Prostate gland (tissue), 2 donors: ENCODE measurements at regions not wholly inside any gene's neighbourhood (a gene's known extent, or its start where the extent isn't known, plus 50 kb on each side); places are given as distances from the start of the nearest gene placed in this dataset.
"Not testable (repeated sequence)": the region's sequence is repeated elsewhere in the genome, so short reads cannot be mapped to it uniquely, and the experiment has no call there.

Experiments
- DNase-seq: peaks from one replicate; pipeline ENCODE4 v3.0.0-alpha.2; 2019; ENCODE audit warnings: low spot score
- H3K27ac ChIP-seq, 2 donors: fragments of 200-600 bp; sonication (generic); 2 replicates each; pipeline ENCODE4 v1.5.1; 2017 to 2019
- H3K27me3 ChIP-seq: fragments of 200-600 bp; sonication (generic); replicated peaks from 2 replicates; pipeline ENCODE4 v1.5.1; 2019; ENCODE audit not compliant: insufficient read depth
- H3K36me3 ChIP-seq, 2 donors: fragments of 200-600 bp; sonication (generic); 1 replicate in 1 of 2; 2 replicates in 1 of 2; pipeline versions ENCODE4 v1.5.1 to v1.8.1; 2017 to 2019
- H3K4me1 ChIP-seq: fragments of 200-600 bp; sonication (generic); replicated peaks from 2 replicates; pipeline ENCODE4 v1.5.1; 2019
- H3K4me3 ChIP-seq, 2 donors: fragments of 200-600 bp; sonication (generic); 2 replicates each; pipeline ENCODE4 v1.5.1; 2017 to 2019
- H3K9me3 ChIP-seq: fragments of 200-600 bp; sonication (generic); 2 replicates; pipeline ENCODE4 v1.5.1; 2017
- POLR2A ChIP-seq: fragments of 450-650 bp; IDR thresholded peaks from one replicate; pipeline ENCODE4 v1.6.1; 2016; ENCODE audit warnings: antibody characterized with exemption, mild to moderate bottlenecking
- POLR2AphosphoS5 ChIP-seq: sonication (generic); formaldehyde crosslinking; IDR thresholded peaks from one replicate; pipeline ENCODE4 v1.6.1; 2017; ENCODE audit warnings: antibody characterized with exemption
- WGBS: methylation state at CpG from one replicate; pipeline ENCODE4 v1.1.5; 2018; 5-methylcytosine and 5-hydroxymethylcytosine counted together
- intact Hi-C: fragments of 100-400 bp; cut with DNase I; formaldehyde crosslinking; loops from one replicate; pipeline ENCODE4 v1.14.2; 2022
- TF ChIP-seq, protein P1 (sequence below), 4 experiments: fragments of 200-600 bp in 2 of 4; fragments of 450-650 bp in 2 of 4; sonication (generic) in 2 of 4; IDR thresholded peaks; 1 replicate in 3 of 4; 2 replicates in 1 of 4; pipeline ENCODE4 v1.5.1; 2016 to 2019; ENCODE audit warnings: antibody characterized with exemption in 4 of 4, mild to moderate bottlenecking in 2 of 4, moderate library complexity in 2 of 4

DNA sequence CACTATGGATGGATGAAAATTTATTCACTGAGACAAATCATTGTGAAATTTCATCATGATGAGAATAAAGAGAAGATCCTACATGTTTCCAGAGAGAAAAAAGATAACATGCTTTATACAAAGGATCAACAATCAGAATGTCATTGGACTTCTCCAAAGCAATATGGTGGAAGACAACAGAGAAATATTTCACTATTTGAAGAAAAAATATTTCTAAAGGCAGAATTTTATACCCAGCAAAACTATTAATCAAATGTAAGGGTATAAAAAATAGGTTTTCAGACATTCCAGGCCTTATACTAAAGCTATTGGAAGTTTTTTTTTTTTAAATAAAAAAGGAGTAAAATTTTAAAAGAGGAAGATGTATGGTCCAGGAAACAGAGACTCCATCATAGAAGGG is 100.6 kb upstream of the OLIG2 start:
- no peak for DNase-seq
- no peak overlapping the region for H3K27ac ChIP-seq
- TF ChIP-seq POLR2A (no peak), POLR2AphosphoS5 (no peak)
- TF ChIP-seq, protein P1, sequence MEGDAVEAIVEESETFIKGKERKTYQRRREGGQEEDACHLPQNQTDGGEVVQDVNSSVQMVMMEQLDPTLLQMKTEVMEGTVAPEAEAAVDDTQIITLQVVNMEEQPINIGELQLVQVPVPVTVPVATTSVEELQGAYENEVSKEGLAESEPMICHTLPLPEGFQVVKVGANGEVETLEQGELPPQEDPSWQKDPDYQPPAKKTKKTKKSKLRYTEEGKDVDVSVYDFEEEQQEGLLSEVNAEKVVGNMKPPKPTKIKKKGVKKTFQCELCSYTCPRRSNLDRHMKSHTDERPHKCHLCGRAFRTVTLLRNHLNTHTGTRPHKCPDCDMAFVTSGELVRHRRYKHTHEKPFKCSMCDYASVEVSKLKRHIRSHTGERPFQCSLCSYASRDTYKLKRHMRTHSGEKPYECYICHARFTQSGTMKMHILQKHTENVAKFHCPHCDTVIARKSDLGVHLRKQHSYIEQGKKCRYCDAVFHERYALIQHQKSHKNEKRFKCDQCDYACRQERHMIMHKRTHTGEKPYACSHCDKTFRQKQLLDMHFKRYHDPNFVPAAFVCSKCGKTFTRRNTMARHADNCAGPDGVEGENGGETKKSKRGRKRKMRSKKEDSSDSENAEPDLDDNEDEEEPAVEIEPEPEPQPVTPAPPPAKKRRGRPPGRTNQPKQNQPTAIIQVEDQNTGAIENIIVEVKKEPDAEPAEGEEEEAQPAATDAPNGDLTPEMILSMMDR (IDR thresholded peaks at IDR 0.05), result no peak
- H3K4me3 ChIP-seq, result no peak overlapping the region
- no peaks in the 10 kb centered on the region for H3K36me3 ChIP-seq
- intact Hi-C loops, result no loop called here
- H3K4me1 ChIP-seq, result no peaks in the 10 kb centered on the region
- H3K27me3 ChIP-seq, result no peaks in the 10 kb centered on the region
- H3K9me3 ChIP-seq, result no peaks in the 10 kb centered on the region

DNA sequence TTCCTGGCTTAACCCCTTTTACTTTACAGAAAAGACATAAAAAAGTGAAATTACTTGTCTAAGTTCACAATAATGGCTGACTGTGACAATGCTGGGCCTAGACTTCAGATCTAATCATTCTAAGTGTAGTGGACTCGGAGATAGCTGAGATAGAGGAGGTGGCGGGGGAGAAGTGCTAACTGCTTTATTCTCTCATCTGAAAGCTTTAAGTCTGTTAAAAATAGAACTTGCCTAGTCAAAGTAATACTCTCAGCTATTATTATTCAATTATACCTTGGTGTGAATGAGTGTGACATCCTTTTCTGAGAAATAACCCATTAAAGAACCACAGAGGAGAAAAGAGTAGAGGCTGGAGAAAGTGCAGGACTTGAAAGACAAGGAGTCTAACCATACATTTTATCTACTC is 96.1 kb upstream of the OLIG2 start:
- TF ChIP-seq, protein P1 (IDR thresholded peaks at IDR 0.05), result no peak
- TF ChIP-seq POLR2AphosphoS5 (no peak), POLR2A (no peak)
- no peaks in the 10 kb centered on the region for H3K4me1 ChIP-seq
- no peaks in the 10 kb centered on the region for H3K27me3 ChIP-seq
- no peaks in the 10 kb centered on the region for H3K36me3 ChIP-seq
- intact Hi-C loops, result no loop called here
- H3K4me3 ChIP-seq, result no peak overlapping the region
- H3K27ac ChIP-seq, result no peak overlapping the region
- 93% methylated on average over 2 of the region's 2 CpGs for WGBS
- no peaks in the 10 kb centered on the region for H3K9me3 ChIP-seq
- no peak for DNase-seq

DNA sequence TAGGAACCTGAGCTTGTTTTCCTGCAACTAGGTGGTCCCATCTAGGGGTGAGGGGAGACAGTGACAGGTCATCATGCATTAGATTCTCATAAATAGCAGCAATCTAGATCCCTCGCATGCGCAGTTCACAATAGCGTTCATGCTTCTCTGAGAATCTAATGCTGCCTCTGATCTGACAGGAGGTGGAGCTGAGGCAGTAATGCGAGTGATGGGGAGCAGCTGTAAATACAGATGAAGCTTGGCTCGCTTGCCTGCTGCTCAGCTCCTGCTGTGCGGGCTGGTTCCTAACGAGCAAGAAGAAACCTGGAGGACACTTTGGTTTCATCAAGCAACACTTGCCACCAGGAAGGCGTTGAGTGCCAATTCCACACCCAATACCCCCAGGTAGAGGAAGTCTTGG is 95.1 kb upstream of the OLIG2 start:
- no peak for DNase-seq
- TF ChIP-seq POLR2A (no peak), POLR2AphosphoS5 (no peak)
- TF ChIP-seq, protein P1 (IDR thresholded peaks at IDR 0.05), result no peak
- Histone ChIP-seq H3K27me3 (no peaks in the 10 kb centered on the region), H3K27ac (no peak overlapping the region), H3K9me3 (no peaks in the 10 kb centered on the region), H3K36me3 (no peaks in the 10 kb centered on the region), H3K4me3 (no peak overlapping the region), H3K4me1 (no peaks in the 10 kb centered on the region)
- 58% methylated on average over 8 of the region's 8 CpGs for WGBS
- intact Hi-C loops, result no loop called here

DNA sequence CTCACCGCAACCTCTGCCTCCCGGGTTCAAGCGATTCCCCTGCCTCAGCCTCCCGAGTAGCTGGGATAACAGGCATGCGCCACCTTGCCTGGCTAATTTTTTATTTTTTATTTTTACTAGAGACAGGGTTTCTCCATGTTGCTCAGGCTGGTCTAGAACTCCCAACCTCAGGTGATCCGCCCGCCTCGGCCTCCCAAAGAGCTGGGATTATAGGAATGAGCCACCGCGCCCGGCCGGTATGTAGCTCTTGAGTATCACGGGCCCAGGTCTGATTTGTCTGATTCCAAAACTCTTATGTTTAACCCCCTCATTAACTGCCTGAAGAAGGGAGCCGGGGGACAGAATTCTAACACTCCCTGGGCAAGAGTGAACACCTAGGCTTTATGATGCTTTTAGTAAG is 91.7 kb upstream of the OLIG2 start:
- H3K27ac ChIP-seq, H3K4me3 ChIP-seq, H3K9me3 ChIP-seq, H3K27me3 ChIP-seq, intact Hi-C loops, DNase-seq, H3K4me1 ChIP-seq, H3K36me3 ChIP-seq: not testable (repeated sequence)
- 94% methylated on average over 14 of the region's 14 CpGs for WGBS

DNA sequence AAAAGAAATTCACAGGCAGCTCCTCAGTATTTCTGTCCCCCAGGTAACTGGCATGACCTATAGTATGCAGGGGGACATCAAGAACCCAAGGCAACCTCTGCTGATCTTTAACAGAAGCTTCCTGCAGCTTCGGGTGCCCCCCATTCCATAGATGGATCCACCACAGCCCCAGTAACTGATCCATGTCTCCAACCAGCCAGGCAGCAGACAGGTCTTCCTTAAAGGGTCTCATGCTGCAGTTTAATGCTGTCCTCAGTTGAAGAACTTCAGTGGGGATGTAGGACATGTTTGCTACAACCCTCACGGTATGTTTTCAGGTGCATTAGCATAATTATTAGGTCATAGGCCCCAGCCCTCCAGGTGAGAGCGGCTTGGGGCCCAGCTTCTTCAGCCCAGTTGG is 90.9 kb upstream of the OLIG2 start:
- no peak overlapping the region for H3K27ac ChIP-seq
- no peaks in the 10 kb centered on the region for H3K27me3 ChIP-seq
- intact Hi-C loops, result no loop called here
- H3K9me3 ChIP-seq, result no peaks in the 10 kb centered on the region
- DNase-seq, result no peak
- no peaks in the 10 kb centered on the region for H3K4me1 ChIP-seq
- TF ChIP-seq, protein P1 (IDR thresholded peaks at IDR 0.05), result no peak
- TF ChIP-seq POLR2AphosphoS5, result no peak
- 81% methylated on average over 3 of the region's 3 CpGs for WGBS
- H3K4me3 ChIP-seq, result no peak overlapping the region
- H3K36me3 ChIP-seq, result no peaks in the 10 kb centered on the region
